SK-N-SH (cell line): ENCODE measurements at regions not wholly inside any gene's neighbourhood (a gene's known extent, or its start where the extent isn't known, plus 50 kb on each side); places are given as distances from the start of the nearest gene placed in this dataset.

ENCODE experiments used
- CTCF ChIA-PET: fragments of 300-600, 350-600 bp; formaldehyde crosslinking; extraction: SDS; loops from one replicate; lab custom pipeline; 2021; lab: Yijun Ruan, JAX
- POLR2A ChIA-PET: fragments of 350-600 bp; sonication (Branson Sonifier 250); formaldehyde crosslinking; extraction: SDS; loops from one replicate; lab custom pipeline; 2020; ENCODE audit warnings: antibody characterized with exemption, inconsistent platforms; lab: Yijun Ruan, JAX
- DNase-seq: peaks from one replicate; pipeline ENCODE4 v3.0.0; 2012
- H2AFZ ChIP-seq: fragments of 200-600 bp; sonication (generic); 2 replicates; pipeline ENCODE4 v1.8.1; 2016; ENCODE audit warnings: antibody characterized with exemption, mild to moderate bottlenecking, low read depth
- H3F3A ChIP-seq: fragments of 200-600 bp; sonication (generic); replicated peaks from 2 replicates; pipeline ENCODE3; 2016; ENCODE audit warnings: antibody characterized with exemption, mild to moderate bottlenecking; ENCODE audit not compliant: insufficient read depth
- H3K27ac ChIP-seq, 2 experiments: fragments of 200-500 bp in 1 of 2; fragments of 200-600 bp in 1 of 2; sonication (Bioruptor generic) in 1 of 2; sonication (generic), shearing (Covaris generic) in 1 of 2; 2 replicates each; pipeline versions ENCODE4 v1.5.1 to v1.6.1; 2014 to 2016; ENCODE audit warnings: low read depth in 2 of 2, inconsistent platforms in 1 of 2, low read length in 1 of 2, mild to moderate bottlenecking in 1 of 2, mixed read lengths in 1 of 2
- H3K27me3 ChIP-seq: fragments of 200-600 bp; sonication (generic), shearing (Covaris generic); 2 replicates; pipeline ENCODE4 v1.6.1; 2016; ENCODE audit warnings: mixed run types; ENCODE audit not compliant: insufficient read depth
- H3K36me3 ChIP-seq, 2 experiments: fragments of 200-500 bp in 1 of 2; fragments of 200-600 bp in 1 of 2; sonication (Bioruptor generic) in 1 of 2; sonication (generic) in 1 of 2; replicated peaks in 1 of 2; 2 replicates each; pipeline versions ENCODE3 to v1.5.1; 2014 to 2016; ENCODE audit warnings: low read length in 1 of 2, mild to moderate bottlenecking in 1 of 2; ENCODE audit not compliant: insufficient read depth in 2 of 2, control insufficient read depth in 1 of 2
- H3K4me1 ChIP-seq, 2 experiments: fragments of 200-500 bp in 1 of 2; fragments of 200-600 bp in 1 of 2; sonication (Bioruptor generic) in 1 of 2; sonication (generic), shearing (Covaris generic) in 1 of 2; 2 replicates each; pipeline versions ENCODE4 v1.5.1 to v1.6.1; 2014 to 2016; ENCODE audit warnings: low read depth in 1 of 2, low read length in 1 of 2, mixed run types in 1 of 2; ENCODE audit not compliant: insufficient read depth in 2 of 2, control insufficient read depth in 1 of 2
- H3K4me2 ChIP-seq: fragments of 200-600 bp; sonication (generic), shearing (Covaris generic); 2 replicates; pipeline ENCODE4 v1.6.1; 2017; ENCODE audit warnings: mixed run types
- H3K4me3 ChIP-seq, 2 experiments: fragments of 200-500 bp in 1 of 2; fragments of 200-600 bp in 1 of 2; sonication (Bioruptor generic) in 1 of 2; sonication (generic), shearing (Covaris generic) in 1 of 2; 2 replicates each; pipeline versions ENCODE4 v1.5.1 to v1.8.1; 2014 to 2016; ENCODE audit warnings: low read depth in 2 of 2, inconsistent platforms in 1 of 2, low read length in 1 of 2, mild to moderate bottlenecking in 1 of 2, mixed read lengths in 1 of 2, moderate library complexity in 1 of 2
- H3K79me2 ChIP-seq: fragments of 200-600 bp; sonication (generic); 2 replicates; pipeline ENCODE4 v1.8.1; 2017; ENCODE audit warnings: mild to moderate bottlenecking; ENCODE audit not compliant: insufficient read depth
- H3K9ac ChIP-seq: fragments of 200-600 bp; sonication (generic); 2 replicates; pipeline ENCODE4 v1.6.1; 2017; ENCODE audit warnings: mixed run types
- H3K9me2 ChIP-seq: fragments of 200-600 bp; sonication (generic); 2 replicates; pipeline ENCODE4 v1.6.1; 2017; ENCODE audit warnings: mixed run types
- H3K9me3 ChIP-seq: fragments of 200-600 bp; sonication (generic); 2 replicates; pipeline ENCODE4 v1.6.1; 2017; ENCODE audit warnings: mixed run types, mild to moderate bottlenecking, moderate library complexity
- H4K20me1 ChIP-seq: fragments of 200-600 bp; sonication (generic); 2 replicates; pipeline ENCODE4 v1.6.1; 2017; ENCODE audit warnings: mild to moderate bottlenecking, mixed run types; ENCODE audit not compliant: insufficient read depth
- EP300 ChIP-seq, 2 experiments: IDR thresholded peaks; 2 replicates each; pipeline versions ENCODE4 v1.4.0 to v1.6.1; 2012; ENCODE audit warnings: borderline replicate concordance in 1 of 2, low read depth in 1 of 2, low read length in 1 of 2
- EZH2phosphoT487 ChIP-seq: fragments of 200-600 bp; sonication (generic); IDR thresholded peaks from 2 replicates; pipeline ENCODE4 v1.6.1; 2017; ENCODE audit warnings: low read depth, mixed run types, mild to moderate bottlenecking, antibody characterized with exemption, moderate library complexity, borderline replicate concordance
- FOSL2 ChIP-seq: IDR thresholded peaks from 2 replicates; pipeline ENCODE4 v1.4.0; 2012; ENCODE audit warnings: low read depth, mild to moderate bottlenecking, moderate library complexity, borderline replicate concordance
- FOXM1 ChIP-seq: IDR thresholded peaks from 2 replicates; pipeline ENCODE4 v1.4.0; 2012; ENCODE audit warnings: low read depth, mild to moderate bottlenecking
- GABPA ChIP-seq: IDR thresholded peaks from 2 replicates; pipeline ENCODE4 v1.4.0; 2012; ENCODE audit warnings: low read depth, mild to moderate bottlenecking
- MXI1 ChIP-seq: IDR thresholded peaks from 2 replicates; pipeline ENCODE4 v1.6.1; 2012; ENCODE audit warnings: mild to moderate bottlenecking, low read depth, low read length, improper control_type of control experiment
- NRF1 ChIP-seq: IDR thresholded peaks from 2 replicates; pipeline ENCODE4 v1.6.1; 2012; ENCODE audit warnings: low read depth, mild to moderate bottlenecking, low read length
- RAD21 ChIP-seq: IDR thresholded peaks from 2 replicates; pipeline ENCODE4 v1.6.1; 2012; ENCODE audit warnings: mild to moderate bottlenecking, low read length
- RCOR1 ChIP-seq: fragments of 150-350 bp; IDR thresholded peaks from 2 replicates; pipeline ENCODE4 v1.6.1; 2017; ENCODE audit warnings: antibody characterized with exemption, low read length
- RXRA ChIP-seq: IDR thresholded peaks from 2 replicates; pipeline ENCODE4 v1.4.0; 2012; ENCODE audit warnings: low read depth, mild to moderate bottlenecking, borderline replicate concordance
- SMC3 ChIP-seq: IDR thresholded peaks from 2 replicates; pipeline ENCODE4 v1.6.1; 2012; ENCODE audit warnings: low read depth, low read length, improper control_type of control experiment
- TCF12 ChIP-seq: IDR thresholded peaks from 2 replicates; pipeline ENCODE4 v1.4.0; 2012
- TEAD4 ChIP-seq: IDR thresholded peaks from 2 replicates; pipeline ENCODE4 v1.4.0; 2012; ENCODE audit warnings: mild to moderate bottlenecking, borderline replicate concordance; ENCODE audit not compliant: insufficient read depth
- YY1 ChIP-seq: IDR thresholded peaks from 2 replicates; pipeline ENCODE4 v1.4.0; 2012; ENCODE audit warnings: low read depth, mild to moderate bottlenecking
- WGBS: methylation state at CpG from one replicate; pipeline ENCODE4 v1.1.6; 2017; ENCODE audit warnings: low lambda C conversion rate; 5-methylcytosine and 5-hydroxymethylcytosine counted together
- TF ChIP-seq, protein P1 (sequence below): fragments of 200-600 bp; sonication (generic); IDR thresholded peaks from 2 replicates; pipeline ENCODE4 v1.6.1; 2017; ENCODE audit warnings: antibody characterized with exemption, mild to moderate bottlenecking, moderate library complexity

DNA sequence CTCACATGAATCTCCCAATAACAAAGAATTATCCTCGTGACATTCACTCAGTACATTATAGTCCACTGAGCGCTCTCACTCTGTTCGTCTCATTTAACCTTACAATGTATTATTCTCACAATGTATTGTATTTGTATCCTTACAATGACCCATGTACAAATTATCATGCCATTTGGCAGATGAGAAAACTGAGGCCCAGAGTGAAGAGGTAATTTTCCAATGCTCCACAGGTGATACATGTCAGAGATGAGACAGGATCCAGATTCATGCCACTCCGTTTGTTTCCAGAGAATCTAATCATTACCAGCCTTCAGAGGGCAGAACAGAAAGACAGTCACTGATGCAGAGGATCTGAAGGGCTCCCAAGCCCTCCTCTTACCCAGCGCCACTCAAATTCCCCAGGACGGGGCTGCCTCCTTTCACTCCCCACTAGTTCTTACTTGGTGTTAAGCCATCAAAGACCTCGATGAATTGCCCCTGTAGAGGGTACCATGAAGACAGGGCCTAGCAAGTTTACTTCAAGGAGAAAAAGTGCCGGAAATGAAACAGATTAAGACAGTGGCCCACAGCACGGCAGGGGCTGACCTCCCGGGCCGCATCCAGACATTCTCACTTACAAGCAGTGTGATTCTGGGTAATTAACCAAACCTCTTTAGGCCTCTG is 98.4 kb upstream of the MBOAT2 start:
- H3K4me1 ChIP-seq: peaks cover 5 to 12% of the 10 kb centered on the region in 2 experiments; a peak in 2 of 4 replicates
- no peaks in the 10 kb centered on the region for H3K36me3 ChIP-seq
- no peaks in the 10 kb centered on the region for H3K9me3 ChIP-seq
- no peak for DNase-seq
- H3K27ac ChIP-seq: no peak overlapping the region
- no peaks in the 10 kb centered on the region for H4K20me1 ChIP-seq
- no peak overlapping the region for H2AFZ ChIP-seq
- no peaks in the 10 kb centered on the region for H3F3A ChIP-seq
- H3K9ac ChIP-seq: no peak overlapping the region
- no peak for TF ChIP-seq FOSL2
- TF ChIP-seq, protein P1, sequence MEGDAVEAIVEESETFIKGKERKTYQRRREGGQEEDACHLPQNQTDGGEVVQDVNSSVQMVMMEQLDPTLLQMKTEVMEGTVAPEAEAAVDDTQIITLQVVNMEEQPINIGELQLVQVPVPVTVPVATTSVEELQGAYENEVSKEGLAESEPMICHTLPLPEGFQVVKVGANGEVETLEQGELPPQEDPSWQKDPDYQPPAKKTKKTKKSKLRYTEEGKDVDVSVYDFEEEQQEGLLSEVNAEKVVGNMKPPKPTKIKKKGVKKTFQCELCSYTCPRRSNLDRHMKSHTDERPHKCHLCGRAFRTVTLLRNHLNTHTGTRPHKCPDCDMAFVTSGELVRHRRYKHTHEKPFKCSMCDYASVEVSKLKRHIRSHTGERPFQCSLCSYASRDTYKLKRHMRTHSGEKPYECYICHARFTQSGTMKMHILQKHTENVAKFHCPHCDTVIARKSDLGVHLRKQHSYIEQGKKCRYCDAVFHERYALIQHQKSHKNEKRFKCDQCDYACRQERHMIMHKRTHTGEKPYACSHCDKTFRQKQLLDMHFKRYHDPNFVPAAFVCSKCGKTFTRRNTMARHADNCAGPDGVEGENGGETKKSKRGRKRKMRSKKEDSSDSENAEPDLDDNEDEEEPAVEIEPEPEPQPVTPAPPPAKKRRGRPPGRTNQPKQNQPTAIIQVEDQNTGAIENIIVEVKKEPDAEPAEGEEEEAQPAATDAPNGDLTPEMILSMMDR: no peak
- no peak for TF ChIP-seq NRF1
- TF ChIP-seq RCOR1: no peak
- no peak for TF ChIP-seq TCF12
- no peak for TF ChIP-seq SMC3
- TF ChIP-seq FOXM1: no peak
- no peak for TF ChIP-seq RAD21
- TF ChIP-seq YY1: no peak
- WGBS: 88% methylated on average over 11 of the region's 11 CpGs
- ChIA-PET POLR2A (no interaction called here), CTCF (no interaction called here)
- H3K79me2 ChIP-seq: no peaks in the 10 kb centered on the region
- no peak overlapping the region for H3K4me2 ChIP-seq
- no peaks in the 10 kb centered on the region for H3K9me2 ChIP-seq
- no peaks in the 10 kb centered on the region for H3K27me3 ChIP-seq
- no peak overlapping the region for H3K4me3 ChIP-seq

GRCh38 chr2:9100080-9100876 is 96.8 kb upstream of the MBOAT2 start:
- CTCF ChIA-PET: interaction anchor here (0.8 to 1.6 kb wide), 4 partner anchors 8 to 138 kb away, joined by 3 to 4 read pairs (median 4); no protein-coding TSS in a partner anchor
- H3F3A ChIP-seq: no peaks in the 10 kb centered on the region
- WGBS: 98% methylated on average over 10 of the region's 10 CpGs

More at GRCh38 chr2:9100080-9100876, 96.8 kb upstream of the MBOAT2 start:
- H3K9me3 ChIP-seq: no peaks in the 10 kb centered on the region
- no peak overlapping the region for H3K4me2 ChIP-seq
- H4K20me1 ChIP-seq: no peaks in the 10 kb centered on the region
- H3K27me3 ChIP-seq: no peaks in the 10 kb centered on the region
- DNase-seq: no peak
- H3K4me1 ChIP-seq: peaks cover 5 to 7% of the 10 kb centered on the region in 2 experiments; a peak in 2 of 4 replicates
- TF ChIP-seq TEAD4 (no peak), EP300 (IDR thresholded peaks at IDR 0.05; ENCODE audit: borderline replicate concordance in 1 of 2, low read depth in 1 of 2, low read length in 1 of 2) (no peak), MXI1 (no peak), RXRA (no peak), EZH2phosphoT487 (no peak), GABPA (no peak)
- TF ChIP-seq, protein P1: 0 out of 2 replicates have a peak, but pooled peaks have one; percentile 6
- no peak overlapping the region for H3K9ac ChIP-seq
- H3K79me2 ChIP-seq: no peaks in the 10 kb centered on the region
- no peaks in the 10 kb centered on the region for H3K36me3 ChIP-seq
- no peak overlapping the region for H3K27ac ChIP-seq
- no peak overlapping the region for H3K4me3 ChIP-seq
- H2AFZ ChIP-seq: no peak overlapping the region
- POLR2A ChIA-PET: no interaction called here
- H3K9me2 ChIP-seq: no peaks in the 10 kb centered on the region
